Liver (tissue), 8 donors: ENCODE measurements at regions not wholly inside any gene's neighbourhood (a gene's known extent, or its start where the extent isn't known, plus 50 kb on each side); places are given as distances from the start of the nearest gene placed in this dataset.

Source experiments
- DNase-seq: peaks from one replicate; pipeline ENCODE4 v3.0.0-alpha.2; 2017; ENCODE audit warnings: low spot score
- H3K27ac ChIP-seq, 2 donors: one replicate each; pipeline ENCODE4 v1.7.0; 2013; ENCODE audit warnings: inconsistent platforms in 2 of 2, low read length in 2 of 2, control low read depth in 1 of 2, low read depth in 1 of 2, mild to moderate bottlenecking in 1 of 2
- H3K27me3 ChIP-seq, 4 donors: one replicate each; pipeline versions ENCODE4 v1.6.1 to v1.7.0; 2013; ENCODE audit warnings: low read length in 3 of 4, inconsistent platforms in 1 of 4, mild to moderate bottlenecking in 1 of 4, moderate library complexity in 1 of 4; ENCODE audit not compliant: control insufficient read depth in 4 of 4, insufficient read depth in 4 of 4
- H3K36me3 ChIP-seq, 4 donors: one replicate each; pipeline versions ENCODE4 v1.6.1 to v1.7.0; 2013; ENCODE audit warnings: low read length in 3 of 4, mild to moderate bottlenecking in 3 of 4, low read depth in 1 of 4, moderate library complexity in 1 of 4; ENCODE audit not compliant: control insufficient read depth in 4 of 4, insufficient read depth in 3 of 4
- H3K4me1 ChIP-seq, 4 donors: one replicate each; pipeline versions ENCODE4 v1.6.1 to v1.7.0; 2013; ENCODE audit warnings: low read length in 3 of 4, mild to moderate bottlenecking in 3 of 4, moderate library complexity in 1 of 4; ENCODE audit not compliant: control insufficient read depth in 4 of 4, insufficient read depth in 4 of 4
- H3K4me3 ChIP-seq, 3 donors: one replicate each; pipeline versions ENCODE4 v1.6.1 to v1.7.0; 2013; ENCODE audit warnings: low read length in 3 of 3, control low read depth in 1 of 3, low read depth in 1 of 3, mild to moderate bottlenecking in 1 of 3
- H3K9ac ChIP-seq, 2 donors: one replicate each; pipeline ENCODE4 v1.7.0; 2013; ENCODE audit warnings: low read length in 2 of 2, mild to moderate bottlenecking in 2 of 2, moderate library complexity in 2 of 2, control low read depth in 1 of 2, low read depth in 1 of 2
- H3K9me3 ChIP-seq, 4 donors: one replicate each; pipeline versions ENCODE4 v1.6.1 to v1.7.0; 2013; ENCODE audit warnings: low read length in 3 of 4; ENCODE audit not compliant: control insufficient read depth in 4 of 4
- EGR1 ChIP-seq, 2 donors: IDR thresholded peaks; 2 replicates each; pipeline ENCODE4 v1.6.1; 2016 to 2018; ENCODE audit warnings: antibody characterized with exemption in 2 of 2, low read depth in 2 of 2
- FOXA1 ChIP-seq: IDR thresholded peaks from 2 replicates; pipeline ENCODE4 v1.6.1; 2016; ENCODE audit warnings: antibody characterized with exemption
- FOXA2 ChIP-seq: IDR thresholded peaks from 2 replicates; pipeline ENCODE4 v1.6.1; 2016; ENCODE audit warnings: antibody characterized with exemption
- GABPA ChIP-seq, 2 donors: IDR thresholded peaks in 1 of 2; conservative IDR thresholded peaks in 1 of 2; 2 replicates each; pipeline ENCODE4 v1.6.1; 2016; ENCODE audit warnings: antibody characterized with exemption in 2 of 2, mild to moderate bottlenecking in 1 of 2, moderate library complexity in 1 of 2
- HNF4A ChIP-seq, 2 donors: conservative IDR thresholded peaks; 2 replicates each; pipeline ENCODE4 v1.6.1; 2016; ENCODE audit warnings: antibody characterized with exemption in 2 of 2, mild to moderate bottlenecking in 2 of 2
- HNF4G ChIP-seq: IDR thresholded peaks from 2 replicates; pipeline ENCODE4 v1.6.1; 2016; ENCODE audit warnings: antibody characterized with exemption
- JUND ChIP-seq, 2 donors: IDR thresholded peaks; 2 replicates each; pipeline ENCODE4 v1.6.1; 2016; ENCODE audit warnings: antibody characterized with exemption in 2 of 2
- RAD21 ChIP-seq, 2 donors: IDR thresholded peaks; 2 replicates each; pipeline ENCODE4 v1.6.1; 2016; ENCODE audit warnings: antibody characterized with exemption in 2 of 2, mild to moderate bottlenecking in 2 of 2
- RXRA ChIP-seq, 2 donors: IDR thresholded peaks; 2 replicates each; pipeline ENCODE4 v1.6.1; 2017 to 2018; ENCODE audit warnings: antibody characterized with exemption in 2 of 2, mild to moderate bottlenecking in 1 of 2
- TAF1 ChIP-seq: conservative IDR thresholded peaks from 2 replicates; pipeline ENCODE4 v1.6.1; 2016; ENCODE audit warnings: antibody characterized with exemption, mild to moderate bottlenecking
- YY1 ChIP-seq: IDR thresholded peaks from 2 replicates; pipeline ENCODE4 v1.6.1; 2016; ENCODE audit warnings: antibody characterized with exemption, mild to moderate bottlenecking
- WGBS: extraction: QIAGEN DNeasy Blood & Tissue Kit; methylation state at CpG from one replicate; pipeline ENCODE4 v1.1.7; 2013; 5-methylcytosine and 5-hydroxymethylcytosine counted together
- TF ChIP-seq, protein P1 (sequence below): fragments of 150-350 bp; IDR thresholded peaks from 2 replicates; pipeline ENCODE4 v1.5.1; 2017; ENCODE audit warnings: improper control_type of control experiment, low read depth, low read length; ENCODE audit not compliant: missing input control
- TF ChIP-seq, protein P2 (sequence below): IDR thresholded peaks from 2 replicates; pipeline ENCODE4 v1.6.1; 2016; ENCODE audit warnings: antibody characterized with exemption, mild to moderate bottlenecking
- TF ChIP-seq, protein P3 (sequence below): IDR thresholded peaks from 2 replicates; pipeline ENCODE4 v1.6.1; 2016; ENCODE audit warnings: antibody characterized with exemption
- TF ChIP-seq, protein P4 (sequence below): IDR thresholded peaks from 2 replicates; pipeline ENCODE4 v1.6.1; 2016; ENCODE audit warnings: antibody characterized with exemption
- donor health status: healthy.
- donor health status: healthy.
- donor health status: healthy.
- donor health status: healthy.
- donor health status: healthy.

DNA sequence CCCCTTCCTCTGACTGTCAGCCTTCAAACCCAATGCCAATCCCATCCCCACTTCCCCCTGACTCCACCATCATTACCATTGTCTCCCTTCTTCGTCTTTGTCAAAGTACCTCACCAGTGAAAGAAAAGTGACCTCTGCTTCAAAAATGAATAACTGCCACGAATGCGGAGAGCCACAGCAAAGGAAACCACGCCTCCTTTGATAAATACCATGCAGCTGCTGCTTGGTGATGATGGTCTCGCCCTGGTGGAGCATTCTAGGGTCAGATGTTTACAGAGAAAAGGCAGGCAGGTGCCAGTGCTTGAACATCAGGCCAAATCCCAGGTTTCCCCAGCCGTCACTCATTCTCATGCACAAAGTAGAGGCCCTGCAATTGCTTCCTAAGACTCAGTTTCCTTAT lies 162.2 kb downstream of the BCL11A start:
- no peaks in the 10 kb centered on the region for H3K36me3 ChIP-seq
- 77% methylated on average over 6 of the region's 6 CpGs for WGBS
- H3K9ac ChIP-seq = no peak overlapping the region
- H3K9me3 ChIP-seq = no peaks in the 10 kb centered on the region
- no peak for DNase-seq
- no peak overlapping the region for H3K27ac ChIP-seq
- H3K4me3 ChIP-seq = no peak overlapping the region
- TF ChIP-seq, protein P1, sequence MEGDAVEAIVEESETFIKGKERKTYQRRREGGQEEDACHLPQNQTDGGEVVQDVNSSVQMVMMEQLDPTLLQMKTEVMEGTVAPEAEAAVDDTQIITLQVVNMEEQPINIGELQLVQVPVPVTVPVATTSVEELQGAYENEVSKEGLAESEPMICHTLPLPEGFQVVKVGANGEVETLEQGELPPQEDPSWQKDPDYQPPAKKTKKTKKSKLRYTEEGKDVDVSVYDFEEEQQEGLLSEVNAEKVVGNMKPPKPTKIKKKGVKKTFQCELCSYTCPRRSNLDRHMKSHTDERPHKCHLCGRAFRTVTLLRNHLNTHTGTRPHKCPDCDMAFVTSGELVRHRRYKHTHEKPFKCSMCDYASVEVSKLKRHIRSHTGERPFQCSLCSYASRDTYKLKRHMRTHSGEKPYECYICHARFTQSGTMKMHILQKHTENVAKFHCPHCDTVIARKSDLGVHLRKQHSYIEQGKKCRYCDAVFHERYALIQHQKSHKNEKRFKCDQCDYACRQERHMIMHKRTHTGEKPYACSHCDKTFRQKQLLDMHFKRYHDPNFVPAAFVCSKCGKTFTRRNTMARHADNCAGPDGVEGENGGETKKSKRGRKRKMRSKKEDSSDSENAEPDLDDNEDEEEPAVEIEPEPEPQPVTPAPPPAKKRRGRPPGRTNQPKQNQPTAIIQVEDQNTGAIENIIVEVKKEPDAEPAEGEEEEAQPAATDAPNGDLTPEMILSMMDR = no peak
- no peak for TF ChIP-seq HNF4G
- TF ChIP-seq, protein P2, sequence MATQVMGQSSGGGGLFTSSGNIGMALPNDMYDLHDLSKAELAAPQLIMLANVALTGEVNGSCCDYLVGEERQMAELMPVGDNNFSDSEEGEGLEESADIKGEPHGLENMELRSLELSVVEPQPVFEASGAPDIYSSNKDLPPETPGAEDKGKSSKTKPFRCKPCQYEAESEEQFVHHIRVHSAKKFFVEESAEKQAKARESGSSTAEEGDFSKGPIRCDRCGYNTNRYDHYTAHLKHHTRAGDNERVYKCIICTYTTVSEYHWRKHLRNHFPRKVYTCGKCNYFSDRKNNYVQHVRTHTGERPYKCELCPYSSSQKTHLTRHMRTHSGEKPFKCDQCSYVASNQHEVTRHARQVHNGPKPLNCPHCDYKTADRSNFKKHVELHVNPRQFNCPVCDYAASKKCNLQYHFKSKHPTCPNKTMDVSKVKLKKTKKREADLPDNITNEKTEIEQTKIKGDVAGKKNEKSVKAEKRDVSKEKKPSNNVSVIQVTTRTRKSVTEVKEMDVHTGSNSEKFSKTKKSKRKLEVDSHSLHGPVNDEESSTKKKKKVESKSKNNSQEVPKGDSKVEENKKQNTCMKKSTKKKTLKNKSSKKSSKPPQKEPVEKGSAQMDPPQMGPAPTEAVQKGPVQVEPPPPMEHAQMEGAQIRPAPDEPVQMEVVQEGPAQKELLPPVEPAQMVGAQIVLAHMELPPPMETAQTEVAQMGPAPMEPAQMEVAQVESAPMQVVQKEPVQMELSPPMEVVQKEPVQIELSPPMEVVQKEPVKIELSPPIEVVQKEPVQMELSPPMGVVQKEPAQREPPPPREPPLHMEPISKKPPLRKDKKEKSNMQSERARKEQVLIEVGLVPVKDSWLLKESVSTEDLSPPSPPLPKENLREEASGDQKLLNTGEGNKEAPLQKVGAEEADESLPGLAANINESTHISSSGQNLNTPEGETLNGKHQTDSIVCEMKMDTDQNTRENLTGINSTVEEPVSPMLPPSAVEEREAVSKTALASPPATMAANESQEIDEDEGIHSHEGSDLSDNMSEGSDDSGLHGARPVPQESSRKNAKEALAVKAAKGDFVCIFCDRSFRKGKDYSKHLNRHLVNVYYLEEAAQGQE = no peak
- no peaks in the 10 kb centered on the region for H3K4me1 ChIP-seq
- peaks cover 0 to 4% (median 0%) of the 10 kb centered on the region in 4 donors for H3K27me3 ChIP-seq

DNA sequence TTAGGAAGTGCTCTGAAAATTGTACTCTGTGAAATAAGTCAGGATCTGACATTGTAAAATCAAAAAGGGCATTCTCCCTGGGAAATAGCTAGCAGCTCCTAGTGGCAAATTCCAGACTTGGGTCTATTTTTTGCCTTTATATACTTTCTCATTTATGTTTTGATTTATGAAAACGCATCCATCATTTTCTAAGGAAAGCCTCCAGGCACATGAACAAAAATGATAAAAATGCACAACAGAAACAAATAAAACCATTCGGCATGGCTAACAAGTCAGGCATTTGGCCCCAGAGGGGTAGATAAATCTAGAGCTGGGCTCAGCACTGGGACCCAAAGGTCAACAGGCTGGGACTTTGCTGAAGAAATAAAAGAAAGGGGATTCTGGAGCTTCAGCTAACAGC lies 167.0 kb downstream of the BCL11A start:
- Histone ChIP-seq H3K9ac (no peak overlapping the region), H3K27me3 (no peaks in the 10 kb centered on the region), H3K36me3 (no peaks in the 10 kb centered on the region), H3K4me3 (no peak overlapping the region), H3K4me1 (no peaks in the 10 kb centered on the region), H3K9me3 (no peaks in the 10 kb centered on the region), H3K27ac (no peak overlapping the region)
- 83% methylated on average over 2 of the region's 2 CpGs for WGBS
- no peak for TF ChIP-seq FOXA2
- TF ChIP-seq TAF1 = no peak
- no peak for TF ChIP-seq RAD21 (IDR thresholded peaks at IDR 0.05)
- no peak for TF ChIP-seq RXRA (IDR thresholded peaks at IDR 0.05)
- TF ChIP-seq HNF4G = no peak
- TF ChIP-seq FOXA1 = no peak
- no peak for TF ChIP-seq GABPA (IDR thresholded peaks at IDR 0.05 in 1 of 2, conservative IDR thresholded peaks at IDR 0.05 in 1 of 2)
- TF ChIP-seq EGR1 (IDR thresholded peaks at IDR 0.05; ENCODE audit: low read depth in 2 of 2) = no peak
- TF ChIP-seq JUND (IDR thresholded peaks at IDR 0.05) = no peak
- TF ChIP-seq, protein P3, sequence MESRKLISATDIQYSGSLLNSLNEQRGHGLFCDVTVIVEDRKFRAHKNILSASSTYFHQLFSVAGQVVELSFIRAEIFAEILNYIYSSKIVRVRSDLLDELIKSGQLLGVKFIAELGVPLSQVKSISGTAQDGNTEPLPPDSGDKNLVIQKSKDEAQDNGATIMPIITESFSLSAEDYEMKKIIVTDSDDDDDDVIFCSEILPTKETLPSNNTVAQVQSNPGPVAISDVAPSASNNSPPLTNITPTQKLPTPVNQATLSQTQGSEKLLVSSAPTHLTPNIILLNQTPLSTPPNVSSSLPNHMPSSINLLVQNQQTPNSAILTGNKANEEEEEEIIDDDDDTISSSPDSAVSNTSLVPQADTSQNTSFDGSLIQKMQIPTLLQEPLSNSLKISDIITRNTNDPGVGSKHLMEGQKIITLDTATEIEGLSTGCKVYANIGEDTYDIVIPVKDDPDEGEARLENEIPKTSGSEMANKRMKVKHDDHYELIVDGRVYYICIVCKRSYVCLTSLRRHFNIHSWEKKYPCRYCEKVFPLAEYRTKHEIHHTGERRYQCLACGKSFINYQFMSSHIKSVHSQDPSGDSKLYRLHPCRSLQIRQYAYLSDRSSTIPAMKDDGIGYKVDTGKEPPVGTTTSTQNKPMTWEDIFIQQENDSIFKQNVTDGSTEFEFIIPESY = no peak
- TF ChIP-seq HNF4A (conservative IDR thresholded peaks at IDR 0.05) = no peak
- TF ChIP-seq, protein P4, sequence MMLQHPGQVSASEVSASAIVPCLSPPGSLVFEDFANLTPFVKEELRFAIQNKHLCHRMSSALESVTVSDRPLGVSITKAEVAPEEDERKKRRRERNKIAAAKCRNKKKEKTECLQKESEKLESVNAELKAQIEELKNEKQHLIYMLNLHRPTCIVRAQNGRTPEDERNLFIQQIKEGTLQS = no peak
- TF ChIP-seq YY1 = no peak
- no peak for DNase-seq
